ENCODE measurements at regions not wholly inside any gene's neighbourhood (a gene's known extent, or its start where the extent isn't known, plus 50 kb on each side); places are given as distances from the start of the nearest gene placed in this dataset.

DNA sequence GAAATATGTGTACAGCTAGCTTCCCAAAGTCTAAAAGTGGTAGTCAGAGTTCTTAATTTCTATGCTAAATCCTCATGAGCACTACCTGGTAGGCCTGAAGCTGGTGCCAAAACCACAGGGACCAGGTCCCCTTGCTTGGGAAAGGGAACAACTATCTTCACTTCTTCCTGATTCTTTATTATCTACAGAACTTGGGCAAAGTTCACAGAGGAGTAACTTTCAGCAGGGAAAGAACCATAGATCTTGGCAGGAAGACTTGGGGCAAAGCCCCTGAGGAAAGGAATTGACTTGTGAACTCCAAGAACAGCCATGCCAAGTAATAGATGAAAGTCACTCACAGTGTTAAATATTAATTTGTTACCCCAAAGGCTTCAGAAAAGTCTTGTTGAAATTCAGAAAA, 193.0 kb downstream of the ZC3H11B start:
- TF ChIP-seq CTCF (IDR thresholded peaks at IDR 0.05) (no peak), POLR2A (IDR thresholded peaks at IDR 0.05) (no peak)

Measured in adrenal gland (tissue), 5 donors.